ENCODE measurements at regions not wholly inside any gene's neighbourhood (a gene's known extent, or its start where the extent isn't known, plus 50 kb on each side); places are given as distances from the start of the nearest gene placed in this dataset.

DNA sequence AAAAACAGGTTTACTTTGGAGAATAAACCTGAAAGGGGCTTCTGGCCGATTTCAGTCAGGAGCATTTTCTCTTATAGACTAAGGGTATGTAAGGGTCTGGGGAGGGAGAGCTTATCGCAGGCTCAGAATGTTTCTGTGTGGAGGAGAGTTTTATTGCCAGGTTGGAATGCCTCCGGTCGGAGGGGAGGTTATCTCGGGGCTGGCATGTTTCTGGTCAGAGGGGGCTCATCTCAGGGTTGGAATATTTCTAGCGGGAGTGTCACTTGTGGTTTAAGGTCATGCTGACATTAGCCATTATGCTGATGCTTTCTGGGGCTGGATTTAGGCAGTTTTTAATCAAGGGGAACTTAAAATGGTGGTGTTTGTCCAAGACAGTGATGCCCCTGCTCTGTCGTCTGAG lies 333.6 kb downstream of the METTL4 start:
- TF ChIP-seq CTCF (IDR thresholded peaks at IDR 0.05; ENCODE audit: borderline replicate concordance, extremely low read depth, low read length, poor library complexity, severe bottlenecking): no peak
- TF ChIP-seq EZH2 (IDR thresholded peaks at IDR 0.05; ENCODE audit: borderline replicate concordance, low read depth, low read length, severe bottlenecking): no peak

Data from DND-41 (cell line).